ENCODE measurements at regions not wholly inside any gene's neighbourhood (a gene's known extent, or its start where the extent isn't known, plus 50 kb on each side); places are given as distances from the start of the nearest gene placed in this dataset.

- ATAC-seq, result peak; percentile 46
Measured at GRCh38 chr13:109644069-109644750, 142.2 kb downstream of the IRS2 start.

DNA sequence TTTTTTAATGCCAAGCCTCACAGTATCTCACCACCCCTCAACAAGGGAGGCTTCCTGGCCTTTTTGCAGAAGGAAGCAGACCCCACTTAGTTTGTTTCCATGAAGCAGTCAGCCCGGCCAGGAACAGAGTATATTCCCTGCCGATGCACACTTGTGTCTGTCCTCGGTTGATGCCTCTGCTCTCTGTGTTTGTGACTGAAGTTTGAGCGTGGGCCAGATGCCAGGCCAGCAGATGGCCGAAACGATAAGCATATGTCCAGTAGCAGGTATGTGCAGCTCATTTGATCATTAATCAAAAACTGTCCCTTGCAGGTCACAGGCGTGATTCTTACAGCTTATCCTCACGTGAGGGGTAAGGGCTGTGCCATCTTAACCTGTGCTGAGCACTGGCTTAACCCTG is 144.0 kb downstream of the IRS2 start:
- ATAC-seq, result no peak

- ATAC-seq, result no peak
Measured at GRCh38 chr13:109636736-109637135, 149.6 kb downstream of the IRS2 start.

GRCh38 chr13:109631069-109631468 is 155.3 kb downstream of the IRS2 start:
- ATAC-seq, result no peak

- ATAC-seq, result no peak
Measured at GRCh38 chr13:109630271-109630670, 156.1 kb downstream of the IRS2 start.

- no peak for ATAC-seq
Measured at GRCh38 chr13:109629737-109630136, 156.6 kb downstream of the IRS2 start.

DNA sequence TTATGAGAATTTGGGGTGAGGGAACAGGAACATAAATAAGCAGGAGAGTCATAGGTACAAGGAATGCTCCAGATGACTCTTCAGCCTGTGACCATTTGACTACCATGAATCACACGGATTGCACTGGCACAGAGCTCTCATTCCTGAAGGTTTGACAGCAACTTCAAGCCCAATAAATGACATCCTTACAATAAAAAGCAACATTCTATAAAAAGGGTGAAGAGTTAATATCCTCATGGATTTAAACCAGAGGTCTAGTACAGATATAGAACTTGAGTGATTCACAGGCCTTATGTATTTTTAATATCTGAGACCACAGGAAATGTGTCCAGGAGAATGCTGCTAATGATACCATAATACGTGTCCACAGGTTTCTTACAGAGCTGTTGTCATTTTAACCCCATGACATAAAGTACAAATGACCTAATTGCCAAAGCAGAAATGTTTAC is 158.1 kb downstream of the IRS2 start:
- no peak for ATAC-seq

DNA sequence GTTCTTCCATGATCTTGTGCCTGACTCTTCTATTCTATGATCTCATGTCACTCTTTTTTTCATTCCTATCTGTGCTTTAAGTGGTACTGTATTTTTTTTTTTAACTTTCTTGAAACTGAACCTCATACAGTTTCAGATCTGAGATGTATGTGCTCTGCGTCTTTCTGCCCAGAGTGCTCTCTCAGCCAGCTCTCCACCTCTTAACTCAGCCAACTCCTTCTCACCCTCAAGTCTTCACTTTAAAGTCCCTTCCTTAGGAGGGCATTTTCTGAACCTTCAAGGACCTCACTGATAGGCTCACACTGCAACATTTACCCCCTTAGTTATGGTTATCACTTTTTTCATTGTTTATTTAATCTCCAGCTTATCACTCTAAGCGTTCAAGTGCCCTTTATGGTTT is 158.7 kb downstream of the IRS2 start:
- ATAC-seq, result no peak

DNA sequence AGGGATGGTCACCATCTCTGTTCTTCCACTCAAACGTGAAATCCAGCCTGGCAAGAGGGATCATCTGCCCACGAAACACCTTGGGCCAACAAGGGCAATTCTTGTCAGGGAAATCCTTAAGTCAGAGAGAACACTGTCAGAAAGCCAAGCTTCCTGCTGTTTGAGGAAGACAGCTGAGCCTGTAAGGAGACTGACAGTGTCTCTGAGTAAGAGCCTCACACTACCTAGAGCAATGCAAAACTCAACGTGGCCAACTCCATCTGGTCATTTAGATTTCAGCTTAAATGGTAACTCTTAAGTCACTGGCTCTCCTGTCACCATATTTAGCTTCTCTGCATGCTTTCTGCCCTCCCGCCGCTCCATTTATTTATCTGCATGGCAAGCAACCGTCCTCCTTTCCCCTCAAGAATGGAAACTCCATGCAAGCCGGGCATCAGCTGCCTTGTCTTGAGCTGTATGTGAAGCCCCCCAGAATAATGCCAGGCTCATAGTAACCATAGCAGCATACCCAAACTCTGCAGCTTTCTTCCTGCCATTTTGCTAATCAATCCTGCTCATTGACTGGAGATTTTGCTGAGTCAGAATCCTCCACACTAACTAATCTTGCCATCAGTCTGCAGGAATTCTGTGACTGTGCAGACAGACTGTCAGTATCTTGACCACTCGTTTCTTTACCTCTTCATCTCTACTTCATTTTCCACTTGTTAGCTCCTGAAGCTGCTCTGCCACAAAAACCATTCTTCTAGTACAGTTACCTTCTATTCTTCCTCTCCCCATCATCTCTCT is 159.8 kb downstream of the IRS2 start:
- ATAC-seq, result no peak

- ATAC-seq, result no peak
Measured at GRCh38 chr13:109625156-109625555, 161.2 kb downstream of the IRS2 start.

GRCh38 chr13:109622006-109622405 is 164.4 kb downstream of the IRS2 start:
- ATAC-seq, result no peak

GRCh38 chr13:109615721-109616420 is 170.5 kb downstream of the IRS2 start:
- ATAC-seq, result no peak

- ATAC-seq, result no peak
Measured at GRCh38 chr13:109611912-109612691, 174.3 kb downstream of the IRS2 start.

GRCh38 chr13:109610517-109610916 is 175.9 kb downstream of the IRS2 start:
- no peak for ATAC-seq

- ATAC-seq, result no peak
Measured at GRCh38 chr13:109608503-109608902, 177.9 kb downstream of the IRS2 start.

DNA sequence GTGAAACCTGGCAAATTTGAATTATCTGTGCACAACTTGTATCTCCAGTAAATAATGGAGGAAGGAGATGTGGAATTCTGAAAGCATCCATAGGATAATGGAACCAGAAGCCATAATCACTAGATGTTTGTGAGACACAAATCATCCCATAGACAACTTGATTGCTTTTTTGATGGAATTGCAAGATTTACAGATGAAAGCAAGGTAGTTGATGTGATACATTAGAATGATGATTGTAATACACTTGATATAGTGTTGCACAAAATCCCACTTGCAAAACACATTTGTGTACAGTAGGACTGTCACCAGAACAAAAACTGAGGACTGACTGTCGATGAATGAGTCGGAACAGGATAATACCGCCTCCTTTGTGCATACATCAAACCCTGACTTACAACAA is 178.3 kb downstream of the IRS2 start:
- no peak for ATAC-seq

DNA sequence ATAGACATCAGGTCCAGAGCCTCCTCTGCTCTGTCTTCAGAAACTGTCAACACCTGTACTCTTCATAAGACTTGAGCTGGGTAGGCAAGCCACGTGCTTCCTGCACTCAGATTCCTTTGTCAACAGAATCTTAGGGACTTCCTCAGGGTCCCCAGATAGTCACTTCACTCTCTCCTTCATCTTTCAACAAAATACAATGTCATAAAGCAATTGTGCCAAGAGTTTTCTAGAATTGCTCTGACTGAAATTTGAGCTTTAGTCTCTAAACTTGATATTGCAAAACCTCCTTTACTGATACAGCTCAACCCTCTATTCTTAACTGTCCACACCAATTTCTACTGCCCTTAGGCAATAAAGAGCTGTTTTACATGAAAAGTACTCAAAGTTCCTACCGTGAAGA is 179.9 kb downstream of the IRS2 start:
- no peak for ATAC-seq

- ATAC-seq, result no peak
Measured at GRCh38 chr13:109605846-109606245, 180.5 kb downstream of the IRS2 start.

GRCh38 chr13:109604894-109605293 is 181.5 kb downstream of the IRS2 start:
- no peak for ATAC-seq

GRCh38 chr13:109602356-109602755 is 184.0 kb downstream of the IRS2 start:
- no peak for ATAC-seq

DNA sequence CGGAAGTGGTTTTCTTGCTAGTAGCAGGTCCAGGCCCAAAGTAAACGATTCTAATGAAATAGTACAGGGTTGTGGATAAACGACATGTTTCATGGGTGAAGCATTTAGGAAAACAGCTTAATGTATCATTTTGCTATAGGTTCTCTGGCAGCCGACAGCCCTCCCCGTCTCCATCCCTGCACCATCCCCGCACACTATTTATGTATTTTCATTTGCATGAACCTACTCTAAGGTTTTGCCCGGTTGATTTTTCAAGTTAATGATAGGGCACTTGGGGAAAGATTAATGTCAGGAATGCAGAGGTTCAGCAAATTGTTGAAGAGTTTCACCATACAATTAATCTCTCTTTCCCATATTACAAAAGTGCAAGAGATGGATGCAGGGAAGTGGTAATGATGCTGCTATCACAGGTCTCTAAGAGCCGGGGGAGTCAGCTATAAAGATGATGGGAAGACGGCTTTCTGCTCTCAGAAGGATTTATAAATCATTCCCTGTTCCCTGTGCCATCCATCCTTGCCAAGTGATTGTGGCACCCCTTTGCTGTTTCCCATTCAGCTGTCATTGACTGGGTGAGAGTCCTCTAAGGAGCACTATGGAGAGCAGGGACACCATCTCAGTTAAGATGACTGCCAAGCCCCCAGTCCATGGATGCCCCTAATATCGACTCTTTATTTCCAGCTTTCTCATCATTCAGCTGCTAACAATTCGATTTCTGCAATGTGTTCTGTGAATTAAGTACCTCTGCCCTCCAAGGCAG is 186.3 kb downstream of the IRS2 start:
- ATAC-seq, result no peak

DNA sequence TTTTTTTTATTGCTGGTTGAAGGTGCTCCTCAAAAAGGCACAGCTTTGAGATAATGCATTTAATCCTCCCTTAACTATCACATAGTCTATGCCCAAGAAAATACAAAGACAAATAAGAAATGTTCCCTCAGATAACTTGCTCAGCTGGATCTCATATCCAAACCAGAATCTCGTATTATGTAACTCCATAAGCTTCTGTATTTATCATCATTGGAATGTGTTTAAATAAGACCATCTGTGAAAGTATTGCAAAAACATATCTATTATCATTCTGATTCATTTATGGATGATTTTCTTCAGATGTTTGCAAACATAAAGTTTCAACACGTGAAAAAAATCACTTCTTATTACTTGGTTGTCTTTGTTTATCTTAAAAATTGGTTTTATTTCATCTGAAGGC is 190.9 kb downstream of the IRS2 start:
- no peak for ATAC-seq

Measured in esophagus mucosa (tissue), 1 donor.